Neural crest cell (in vitro differentiated cells): ENCODE measurements at regions not wholly inside any gene's neighbourhood (a gene's known extent, or its start where the extent isn't known, plus 50 kb on each side); places are given as distances from the start of the nearest gene placed in this dataset.

Source experiments
- DNase-seq: peaks from one replicate; pipeline ENCODE4 v3.0.0; 2021; ENCODE audit warnings: low read depth, mixed read lengths, low spot score
- H3K27ac Mint-ChIP-seq: one replicate; pipeline ENCODE4 v1.8.0; 2021; ENCODE audit warnings: mild to moderate bottlenecking, mixed read lengths; ENCODE audit not compliant: unreplicated experiment
- H3K27me3 Mint-ChIP-seq: 2 replicates; pipeline ENCODE4 v1.8.0; 2021; ENCODE audit warnings: low read depth, mild to moderate bottlenecking, mixed read lengths
- H3K36me3 Mint-ChIP-seq: 2 replicates; pipeline ENCODE4 v1.8.0; 2021; ENCODE audit warnings: low read depth, mild to moderate bottlenecking, mixed read lengths
- H3K4me1 Mint-ChIP-seq: 2 replicates; pipeline ENCODE4 v1.8.0; 2021; ENCODE audit warnings: mixed read lengths
- H3K4me3 Mint-ChIP-seq: one replicate; pipeline ENCODE4 v1.8.0; 2021; ENCODE audit warnings: mild to moderate bottlenecking, mixed read lengths
- H3K9me3 Mint-ChIP-seq: 2 replicates; pipeline ENCODE4 v1.8.0; 2021; ENCODE audit warnings: mixed read lengths
- CTCF ChIP-seq: fragments of 200-600 bp; sonication (generic); conservative IDR thresholded peaks from 2 replicates; pipeline ENCODE4 v1.5.0; 2021; ENCODE audit warnings: antibody characterized with exemption, mild to moderate bottlenecking

- Mint-ChIP-seq H3K4me3 (no peak overlapping the region), H3K27me3 (no peaks in the 10 kb centered on the region), H3K9me3 (peaks cover 19% of the 10 kb centered on the region), H3K4me1 (peaks cover 23% of the 10 kb centered on the region), H3K36me3 (peaks cover 18% of the 10 kb centered on the region), H3K27ac (no peak overlapping the region)
- no peak for TF ChIP-seq CTCF
- DNase-seq, result no peak
Measured at GRCh38 chr9:96115836-96116235, 186.1 kb downstream of the HSD17B3 start.

- peaks cover 7% of the 10 kb centered on the region for H3K36me3 Mint-ChIP-seq
- no peak for TF ChIP-seq CTCF
- H3K27ac Mint-ChIP-seq, result no peak overlapping the region
- peaks cover 31% of the 10 kb centered on the region for H3K4me1 Mint-ChIP-seq
- peaks cover 6% of the 10 kb centered on the region for H3K9me3 Mint-ChIP-seq
- H3K4me3 Mint-ChIP-seq, result no peak overlapping the region
- DNase-seq, result no peak
- H3K27me3 Mint-ChIP-seq, result no peaks in the 10 kb centered on the region
Measured at GRCh38 chr9:96113032-96113431, 188.9 kb downstream of the HSD17B3 start.

- H3K4me1 Mint-ChIP-seq, result peaks cover 9% of the 10 kb centered on the region
- H3K36me3 Mint-ChIP-seq, result no peaks in the 10 kb centered on the region
- no peaks in the 10 kb centered on the region for H3K27me3 Mint-ChIP-seq
- TF ChIP-seq CTCF, result no peak
- no peak for DNase-seq
- no peak overlapping the region for H3K4me3 Mint-ChIP-seq
- H3K9me3 Mint-ChIP-seq, result peaks cover 3% of the 10 kb centered on the region
- H3K27ac Mint-ChIP-seq, result no peak overlapping the region
Measured at GRCh38 chr9:96109680-96110351, 192.2 kb downstream of the HSD17B3 start.

- Mint-ChIP-seq H3K4me3 (no peak overlapping the region), H3K27ac (no peak overlapping the region), H3K9me3 (peaks cover 3% of the 10 kb centered on the region), H3K36me3 (no peaks in the 10 kb centered on the region), H3K27me3 (no peaks in the 10 kb centered on the region), H3K4me1 (peaks cover 9% of the 10 kb centered on the region)
- no peak for TF ChIP-seq CTCF
- DNase-seq, result no peak
Measured at GRCh38 chr9:96108691-96109380, 193.1 kb downstream of the HSD17B3 start.

GRCh38 chr9:96107436-96107835 lies 194.5 kb downstream of the HSD17B3 start:
- Mint-ChIP-seq H3K36me3 (no peaks in the 10 kb centered on the region), H3K27ac (no peak overlapping the region), H3K9me3 (peaks cover 3% of the 10 kb centered on the region), H3K4me3 (no peak overlapping the region), H3K4me1 (peaks cover 9% of the 10 kb centered on the region), H3K27me3 (no peaks in the 10 kb centered on the region)
- DNase-seq, result no peak
- TF ChIP-seq CTCF, result no peak
